ENCODE measurements at regions not wholly inside any gene's neighbourhood (a gene's known extent, or its start where the extent isn't known, plus 50 kb on each side); places are given as distances from the start of the nearest gene placed in this dataset.

DNA sequence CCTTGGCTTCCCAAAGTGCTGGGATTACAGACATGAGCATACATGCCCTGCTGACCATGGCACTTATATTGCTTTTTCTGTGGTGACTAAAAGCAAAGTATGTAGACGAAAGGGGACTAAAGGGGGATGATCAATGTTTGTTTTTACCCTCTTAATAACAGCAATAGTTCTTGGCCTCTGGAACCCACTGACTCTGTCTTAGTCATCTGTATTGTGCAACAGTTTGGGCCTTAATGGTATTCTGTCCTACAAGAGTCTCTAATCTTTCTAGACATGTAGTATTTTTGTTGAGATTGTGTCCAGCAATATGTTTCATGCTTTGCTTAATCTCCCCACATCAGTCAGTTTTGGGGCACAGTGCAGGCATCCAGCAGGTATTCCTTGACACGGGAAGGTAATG lies 359.9 kb upstream of the FANCL start:
- TF ChIP-seq CTCF (IDR thresholded peaks at IDR 0.05; ENCODE audit: insufficient read depth, low read length, poor library complexity, severe bottlenecking), result no peak
- TF ChIP-seq EZH2phosphoT487 (conservative IDR thresholded peaks at IDR 0.05; ENCODE audit: low read length), result no peak
